ENCODE measurements at regions not wholly inside any gene's neighbourhood (a gene's known extent, or its start where the extent isn't known, plus 50 kb on each side); places are given as distances from the start of the nearest gene placed in this dataset.

GRCh38 chr3:152516216-152516615 is 247.5 kb downstream of the MBNL1 start:
- Histone ChIP-seq H3K27ac (ENCODE audit: poor library complexity, severe bottlenecking) (no peak overlapping the region), H3K9me3 (ENCODE audit: severe bottlenecking) (no peaks in the 10 kb centered on the region), H3K4me1 (ENCODE audit: insufficient read depth, poor library complexity, severe bottlenecking) (no peaks in the 10 kb centered on the region), H3K27me3 (ENCODE audit: insufficient read depth, poor library complexity, severe bottlenecking) (no peaks in the 10 kb centered on the region), H3K4me3 (ENCODE audit: severe bottlenecking) (no peak overlapping the region), H3K36me3 (ENCODE audit: low read depth) (no peaks in the 10 kb centered on the region)
- no peak for TF ChIP-seq CTCF (IDR thresholded peaks at IDR 0.05; ENCODE audit: poor library complexity, severe bottlenecking)
- DNase-seq (ENCODE audit: low spot score), result no peak
- no peak for ATAC-seq (ENCODE audit: low read depth)

GRCh38 chr3:152517502-152517901 is 248.8 kb downstream of the MBNL1 start:
- no peak for TF ChIP-seq CTCF (IDR thresholded peaks at IDR 0.05; ENCODE audit: poor library complexity, severe bottlenecking)
- H3K4me1 ChIP-seq (ENCODE audit: insufficient read depth, poor library complexity, severe bottlenecking), result no peaks in the 10 kb centered on the region
- ATAC-seq (ENCODE audit: low read depth) (no peak), DNase-seq (ENCODE audit: low spot score) (no peak)
- no peaks in the 10 kb centered on the region for H3K36me3 ChIP-seq (ENCODE audit: low read depth)
- H3K27ac ChIP-seq (ENCODE audit: poor library complexity, severe bottlenecking), result no peak overlapping the region
- H3K4me3 ChIP-seq (ENCODE audit: severe bottlenecking), result no peak overlapping the region
- H3K27me3 ChIP-seq (ENCODE audit: insufficient read depth, poor library complexity, severe bottlenecking), result no peaks in the 10 kb centered on the region
- no peaks in the 10 kb centered on the region for H3K9me3 ChIP-seq (ENCODE audit: severe bottlenecking)

- no peak for TF ChIP-seq CTCF (IDR thresholded peaks at IDR 0.05; ENCODE audit: poor library complexity, severe bottlenecking)
- no peaks in the 10 kb centered on the region for H3K4me1 ChIP-seq (ENCODE audit: insufficient read depth, poor library complexity, severe bottlenecking)
- no peak overlapping the region for H3K27ac ChIP-seq (ENCODE audit: poor library complexity, severe bottlenecking)
- no peak overlapping the region for H3K4me3 ChIP-seq (ENCODE audit: severe bottlenecking)
- H3K36me3 ChIP-seq (ENCODE audit: low read depth), result no peaks in the 10 kb centered on the region
- no peaks in the 10 kb centered on the region for H3K27me3 ChIP-seq (ENCODE audit: insufficient read depth, poor library complexity, severe bottlenecking)
- H3K9me3 ChIP-seq (ENCODE audit: severe bottlenecking), result no peaks in the 10 kb centered on the region
- no peak for DNase-seq (ENCODE audit: low spot score)
- no peak for ATAC-seq (ENCODE audit: low read depth)
Measured at GRCh38 chr3:152518346-152518745, 249.6 kb downstream of the MBNL1 start.

GRCh38 chr3:152519376-152519775 is 250.6 kb downstream of the MBNL1 start:
- Histone ChIP-seq H3K4me3 (ENCODE audit: severe bottlenecking) (no peak overlapping the region), H3K9me3 (ENCODE audit: severe bottlenecking) (no peaks in the 10 kb centered on the region), H3K36me3 (ENCODE audit: low read depth) (no peaks in the 10 kb centered on the region), H3K27ac (ENCODE audit: poor library complexity, severe bottlenecking) (no peak overlapping the region), H3K4me1 (ENCODE audit: insufficient read depth, poor library complexity, severe bottlenecking) (no peaks in the 10 kb centered on the region), H3K27me3 (ENCODE audit: insufficient read depth, poor library complexity, severe bottlenecking) (no peaks in the 10 kb centered on the region)
- TF ChIP-seq CTCF (IDR thresholded peaks at IDR 0.05; ENCODE audit: poor library complexity, severe bottlenecking), result no peak
- DNase-seq (ENCODE audit: low spot score) (no peak), ATAC-seq (ENCODE audit: low read depth) (no peak)

GRCh38 chr3:152522036-152522435 is 253.3 kb downstream of the MBNL1 start:
- H3K4me1 ChIP-seq (ENCODE audit: insufficient read depth, poor library complexity, severe bottlenecking), result no peaks in the 10 kb centered on the region
- no peak overlapping the region for H3K27ac ChIP-seq (ENCODE audit: poor library complexity, severe bottlenecking)
- peaks cover 3% of the 10 kb centered on the region for H3K27me3 ChIP-seq (ENCODE audit: insufficient read depth, poor library complexity, severe bottlenecking)
- no peak for ATAC-seq (ENCODE audit: low read depth)
- DNase-seq (ENCODE audit: low spot score), result no peak
- no peak overlapping the region for H3K4me3 ChIP-seq (ENCODE audit: severe bottlenecking)
- no peak for TF ChIP-seq CTCF (IDR thresholded peaks at IDR 0.05; ENCODE audit: poor library complexity, severe bottlenecking)
- no peaks in the 10 kb centered on the region for H3K9me3 ChIP-seq (ENCODE audit: severe bottlenecking)
- H3K36me3 ChIP-seq (ENCODE audit: low read depth), result no peaks in the 10 kb centered on the region
